Calu3 (cell line): ENCODE measurements at regions not wholly inside any gene's neighbourhood (a gene's known extent, or its start where the extent isn't known, plus 50 kb on each side); places are given as distances from the start of the nearest gene placed in this dataset.

ENCODE experiments used
- BruUV-seq: library from RNA; stranded (reverse); fragments of 400-500 nt; replicated peaks from 2 replicates; lab custom pipeline; 2021; lab: Mats Ljungman, UMichigan
- CTCF ChIA-PET: fragments of 300-600 bp; sonication (Branson Sonifier 250); formaldehyde crosslinking; loops from one replicate; lab custom pipeline; 2022; ENCODE audit warnings: antibody characterized with exemption; lab: Charles Lee
- DNase-seq: peaks from one replicate; pipeline ENCODE4 v3.0.0; 2022
- H3K27ac Mint-ChIP-seq: one replicate; pipeline ENCODE4 v1.8.0; 2022; ENCODE audit warnings: mixed read lengths; ENCODE audit not compliant: unreplicated experiment
- H3K27me3 Mint-ChIP-seq: one replicate; pipeline ENCODE4 v1.8.0; 2022; ENCODE audit warnings: mixed read lengths; ENCODE audit not compliant: unreplicated experiment
- H3K36me3 Mint-ChIP-seq: one replicate; pipeline ENCODE4 v1.8.0; 2022; ENCODE audit warnings: mild to moderate bottlenecking, moderate library complexity, mixed read lengths; ENCODE audit not compliant: insufficient read depth, unreplicated experiment
- H3K4me1 Mint-ChIP-seq: one replicate; pipeline ENCODE4 v1.8.0; 2022; ENCODE audit warnings: mild to moderate bottlenecking, low read depth, mixed read lengths; ENCODE audit not compliant: unreplicated experiment
- H3K4me3 Mint-ChIP-seq: one replicate; pipeline ENCODE4 v1.8.0; 2022; ENCODE audit warnings: mild to moderate bottlenecking, low read depth, moderate library complexity, mixed read lengths; ENCODE audit not compliant: unreplicated experiment
- H3K9me3 Mint-ChIP-seq: one replicate; pipeline ENCODE4 v1.8.0; 2022; ENCODE audit warnings: low read depth, mixed read lengths; ENCODE audit not compliant: unreplicated experiment
- intact Hi-C: fragments of 100-400 bp; cut with micrococcal nuclease; formaldehyde crosslinking; loops from one replicate; pipeline ENCODE4 v1.10.0; 2022; ENCODE audit not compliant: unreplicated experiment
- TF ChIP-seq, protein P1 (sequence below): fragments of 200-600 bp; IDR thresholded peaks from one replicate; pipeline ENCODE4 v1.8.0; 2022; ENCODE audit warnings: antibody characterized with exemption; ENCODE audit not compliant: unreplicated experiment

DNA sequence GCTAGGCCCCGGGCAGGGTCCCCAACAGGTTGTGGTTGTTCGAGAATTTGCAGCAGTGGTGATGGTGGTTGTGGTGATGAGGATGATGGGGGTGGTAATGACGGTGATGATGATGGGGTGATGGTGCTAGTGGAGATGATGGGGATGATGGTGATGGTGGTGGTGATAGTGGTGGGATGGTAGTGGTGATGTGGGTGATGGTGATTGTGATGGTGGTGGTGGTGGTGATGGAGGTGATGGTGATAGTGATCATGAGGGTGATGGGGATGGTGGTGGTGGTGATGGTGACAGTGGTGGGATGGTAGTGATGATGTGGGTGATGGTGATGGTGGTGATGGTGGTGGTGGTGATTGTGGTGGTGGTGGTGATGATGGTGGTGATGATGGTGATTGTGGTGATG is 343.3 kb downstream of the SEC14L1 start:
- no peak for DNase-seq
- H3K36me3 Mint-ChIP-seq = peaks cover 41% of the 10 kb centered on the region
- CTCF ChIA-PET = interaction anchor here (1.3 kb wide), 1 partner anchor 12 kb away, joined by 3 read pairs; no protein-coding TSS in a partner anchor
- H3K27me3 Mint-ChIP-seq = no peaks in the 10 kb centered on the region
- H3K4me3 Mint-ChIP-seq = no peak overlapping the region
- no peaks in the 10 kb centered on the region for H3K4me1 Mint-ChIP-seq
- intact Hi-C loops = no loop called here
- TF ChIP-seq, protein P1, sequence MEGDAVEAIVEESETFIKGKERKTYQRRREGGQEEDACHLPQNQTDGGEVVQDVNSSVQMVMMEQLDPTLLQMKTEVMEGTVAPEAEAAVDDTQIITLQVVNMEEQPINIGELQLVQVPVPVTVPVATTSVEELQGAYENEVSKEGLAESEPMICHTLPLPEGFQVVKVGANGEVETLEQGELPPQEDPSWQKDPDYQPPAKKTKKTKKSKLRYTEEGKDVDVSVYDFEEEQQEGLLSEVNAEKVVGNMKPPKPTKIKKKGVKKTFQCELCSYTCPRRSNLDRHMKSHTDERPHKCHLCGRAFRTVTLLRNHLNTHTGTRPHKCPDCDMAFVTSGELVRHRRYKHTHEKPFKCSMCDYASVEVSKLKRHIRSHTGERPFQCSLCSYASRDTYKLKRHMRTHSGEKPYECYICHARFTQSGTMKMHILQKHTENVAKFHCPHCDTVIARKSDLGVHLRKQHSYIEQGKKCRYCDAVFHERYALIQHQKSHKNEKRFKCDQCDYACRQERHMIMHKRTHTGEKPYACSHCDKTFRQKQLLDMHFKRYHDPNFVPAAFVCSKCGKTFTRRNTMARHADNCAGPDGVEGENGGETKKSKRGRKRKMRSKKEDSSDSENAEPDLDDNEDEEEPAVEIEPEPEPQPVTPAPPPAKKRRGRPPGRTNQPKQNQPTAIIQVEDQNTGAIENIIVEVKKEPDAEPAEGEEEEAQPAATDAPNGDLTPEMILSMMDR = no peak
- H3K9me3 Mint-ChIP-seq = no peaks in the 10 kb centered on the region
- H3K27ac Mint-ChIP-seq = no peak overlapping the region
- BruUV-seq = no TSS peak

GRCh38 chr17:77485089-77485833 is 344.5 kb downstream of the SEC14L1 start:
- TF ChIP-seq, protein P1 = no peak
- H3K27me3 Mint-ChIP-seq = no peaks in the 10 kb centered on the region
- CTCF ChIA-PET = no interaction called here
- H3K4me3 Mint-ChIP-seq = no peak overlapping the region
- intact Hi-C loops = no loop called here
- peaks cover 46% of the 10 kb centered on the region for H3K36me3 Mint-ChIP-seq
- no peaks in the 10 kb centered on the region for H3K4me1 Mint-ChIP-seq
- H3K27ac Mint-ChIP-seq = no peak overlapping the region
- no peak for DNase-seq
- H3K9me3 Mint-ChIP-seq = no peaks in the 10 kb centered on the region
- BruUV-seq = no TSS peak

DNA sequence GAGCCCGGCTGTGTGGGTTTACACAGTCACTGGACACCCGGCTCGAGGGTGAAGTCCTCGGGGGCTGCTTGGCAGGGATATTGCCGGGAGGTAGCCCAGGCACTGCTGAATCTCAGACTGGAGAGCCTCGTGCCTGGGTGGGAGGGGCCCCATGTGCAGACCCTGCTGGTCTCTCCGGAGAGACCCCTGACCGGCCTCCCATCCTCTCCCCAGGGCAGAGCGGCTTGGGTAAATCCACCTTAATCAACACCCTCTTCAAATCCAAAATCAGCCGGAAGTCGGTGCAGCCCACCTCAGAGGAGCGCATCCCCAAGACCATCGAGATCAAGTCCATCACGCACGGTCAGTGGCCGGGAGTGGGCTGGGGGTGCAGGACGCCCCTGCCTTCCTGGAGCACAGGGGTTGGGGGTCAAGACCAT is 346.5 kb downstream of the SEC14L1 start:
- Mint-ChIP-seq H3K4me3 (no peak overlapping the region), H3K9me3 (no peaks in the 10 kb centered on the region), H3K27me3 (no peaks in the 10 kb centered on the region), H3K27ac (no peak overlapping the region), H3K4me1 (no peaks in the 10 kb centered on the region), H3K36me3 (peaks cover 46% of the 10 kb centered on the region)
- no peak for DNase-seq
- no TSS peak for BruUV-seq
- CTCF ChIA-PET = no interaction called here
- intact Hi-C loops = no loop called here
- TF ChIP-seq, protein P1 = no peak

DNA sequence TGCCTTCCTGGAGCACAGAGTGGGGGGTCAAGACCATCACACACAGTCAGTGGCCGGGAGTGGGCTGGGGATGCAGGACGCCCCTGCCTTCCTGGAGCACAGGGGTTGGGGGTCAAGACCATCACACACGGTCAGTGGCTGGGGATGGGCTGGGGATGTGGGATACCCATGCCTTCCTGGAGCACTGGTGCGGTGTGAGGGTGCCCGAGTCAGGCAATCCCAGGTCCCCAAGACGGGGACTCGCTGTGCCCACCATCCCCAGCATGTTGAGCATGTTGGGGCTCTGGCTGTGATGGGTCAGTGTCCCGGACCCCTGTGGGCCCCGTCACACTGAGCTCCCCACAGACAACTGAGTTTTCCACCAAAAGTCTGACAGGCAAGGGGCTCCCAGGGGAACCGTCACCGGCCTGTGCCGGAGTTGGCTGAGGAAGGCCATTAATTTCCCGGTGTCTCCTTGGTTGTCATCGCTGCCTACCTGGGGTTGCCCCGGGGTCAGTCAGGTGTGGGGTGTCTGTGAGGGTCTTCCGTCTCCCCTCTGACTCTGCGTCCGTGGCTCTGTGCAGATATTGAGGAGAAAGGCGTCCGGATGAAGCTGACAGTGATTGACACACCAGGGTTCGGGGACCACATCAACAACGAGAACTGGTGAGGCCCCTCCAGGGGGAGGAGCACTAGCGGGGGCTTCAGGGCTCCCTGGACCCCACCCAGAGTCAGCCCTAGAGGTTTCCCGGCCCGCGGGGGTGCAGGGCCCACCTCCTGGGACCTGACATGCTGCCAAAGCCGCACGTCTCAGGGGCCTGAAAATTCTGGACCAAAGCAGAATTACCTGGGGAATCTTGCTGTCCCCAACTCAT is 347.1 kb downstream of the SEC14L1 start:
- Mint-ChIP-seq H3K36me3 (peaks cover 52% of the 10 kb centered on the region), H3K27me3 (no peaks in the 10 kb centered on the region), H3K9me3 (no peaks in the 10 kb centered on the region), H3K4me3 (no peak overlapping the region), H3K4me1 (no peaks in the 10 kb centered on the region), H3K27ac (no peak overlapping the region)
- CTCF ChIA-PET = no interaction called here
- intact Hi-C loops = no loop called here
- BruUV-seq = no TSS peak
- TF ChIP-seq, protein P1 = no peak
- DNase-seq = no peak
